HG03558 (cell line): ENCODE measurements at regions not wholly inside any gene's neighbourhood (a gene's known extent, or its start where the extent isn't known, plus 50 kb on each side); places are given as distances from the start of the nearest gene placed in this dataset.
"Not testable (repeated sequence)": the region's sequence is repeated elsewhere in the genome, so short reads cannot be mapped to it uniquely, and the experiment has no call there.

Source experiments
- ATAC-seq: cut with Tn5 transposase; IDR thresholded peaks from one replicate; pipeline ENCODE4 v1.9.1; 2021; ENCODE audit warnings: moderate number of reproducible peaks; ENCODE audit not compliant: unreplicated experiment; ENCODE audit errors: extremely low read depth

GRCh38 chrX:123788193-123788592 is 55.3 kb upstream of the THOC2 start:
- not testable (repeated sequence) for ATAC-seq

- no peak for ATAC-seq
These were observed 55.9 kb upstream of the THOC2 start for GRCh38 chrX:123788744-123789143.

GRCh38 chrX:123797543-123798447 is 62.1 kb upstream of the XIAP start:
- ATAC-seq = no peak

GRCh38 chrX:123798706-123799430 is 61.0 kb upstream of the XIAP start:
- not testable (repeated sequence) for ATAC-seq

- ATAC-seq = no peak
These were observed 58.0 kb upstream of the XIAP start for GRCh38 chrX:123801901-123802300.

- peak; percentile 57 for ATAC-seq
These were observed 56.4 kb upstream of the XIAP start for GRCh38 chrX:123803331-123803983.

GRCh38 chrX:123803984-123804365 is 55.9 kb upstream of the XIAP start:
- ATAC-seq = not testable (repeated sequence)

- ATAC-seq = no peak
These were observed 51.9 kb upstream of the XIAP start for GRCh38 chrX:123807835-123808416.

- ATAC-seq = no peak
These were observed 49.9 kb upstream of the XIAP start for GRCh38 chrX:123809854-123810375.
